ENCODE measurements at regions not wholly inside any gene's neighbourhood (a gene's known extent, or its start where the extent isn't known, plus 50 kb on each side); places are given as distances from the start of the nearest gene placed in this dataset.

GRCh38 chr9:21750021-21750735 is 52.3 kb upstream of the MTAP start:
- H3K27me3 ChIP-seq (replicated peaks; ENCODE audit: control insufficient read depth, insufficient read depth, low read length) = no peaks in the 10 kb centered on the region
- H3K36me3 ChIP-seq (ENCODE audit: control insufficient read depth, insufficient read depth, low read length) = no peaks in the 10 kb centered on the region
- DNase-seq (ENCODE audit: extremely low read depth, insufficient read length) = no peak
- H3K4me3 ChIP-seq (replicated peaks; ENCODE audit: low read depth, low read length) = no peak overlapping the region
- no peak for TF ChIP-seq CTCF (IDR thresholded peaks at IDR 0.05; ENCODE audit: insufficient read depth, low read length, poor library complexity, severe bottlenecking)

GRCh38 chr9:21751998-21752397 is 50.4 kb upstream of the MTAP start:
- Histone ChIP-seq H3K27me3 (replicated peaks; ENCODE audit: control insufficient read depth, insufficient read depth, low read length) (no peaks in the 10 kb centered on the region), H3K4me3 (replicated peaks; ENCODE audit: low read depth, low read length) (no peak overlapping the region), H3K36me3 (ENCODE audit: control insufficient read depth, insufficient read depth, low read length) (no peaks in the 10 kb centered on the region)
- DNase-seq (ENCODE audit: extremely low read depth, insufficient read length) = no peak
- TF ChIP-seq CTCF (IDR thresholded peaks at IDR 0.05; ENCODE audit: insufficient read depth, low read length, poor library complexity, severe bottlenecking) = no peak

Measured in GM06990 (cell line).